ENCODE measurements at regions not wholly inside any gene's neighbourhood (a gene's known extent, or its start where the extent isn't known, plus 50 kb on each side); places are given as distances from the start of the nearest gene placed in this dataset.

- dilution Hi-C loops (cut with MboI; ENCODE audit: extremely low pct_ligation_motif_present, low sequenced_read_pairs): no loop called here
Measured at GRCh38 chr2:38487852-38488251, 110.8 kb upstream of the ATL2 start.

More at GRCh38 chr2:38487852-38488251, 110.8 kb upstream of the ATL2 start:
- Histone ChIP-seq H3K79me2 (ENCODE audit: control insufficient read depth, insufficient read depth, low read length) (no peaks in the 10 kb centered on the region), H4K20me1 (replicated peaks; ENCODE audit: control insufficient read depth, extremely low read depth, insufficient read depth, low read length) (no peaks in the 10 kb centered on the region), H3K4me3 (replicated peaks in 1 of 3; ENCODE audit: insufficient read depth in 1 of 3, low read depth in 1 of 3, low read length in 3 of 3) (no peak overlapping the region), H3K27me3 (ENCODE audit: control insufficient read depth in 2 of 2, insufficient read depth in 2 of 2, low read length in 2 of 2) (peaks cover 0 to 2% of the 10 kb centered on the region in 2 experiments), H2AFZ (ENCODE audit: low read depth, low read length) (no peak overlapping the region), H3K9me3 (replicated peaks; ENCODE audit: control insufficient read depth, insufficient read depth, low read length) (no peaks in the 10 kb centered on the region), H3K4me1 (ENCODE audit: control insufficient read depth, extremely low read depth, insufficient read depth, low read length) (no peaks in the 10 kb centered on the region), H3K9me1 (replicated peaks; ENCODE audit: control insufficient read depth, extremely low read depth, insufficient read depth, low read length) (no peaks in the 10 kb centered on the region), H3K36me3 (ENCODE audit: control insufficient read depth in 2 of 2, extremely low read depth in 1 of 2, insufficient read depth in 2 of 2, low read length in 2 of 2) (no peaks in the 10 kb centered on the region), H3K4me2 (ENCODE audit: insufficient read depth, low read length) (no peak overlapping the region), H3K27ac (ENCODE audit: insufficient read depth, low read depth, low read length) (no peak overlapping the region), H3K9ac (replicated peaks; ENCODE audit: extremely low read depth, insufficient read depth, low read length) (no peak overlapping the region)
- ChIA-PET CTCF (no interaction called here), POLR2A (no interaction called here)
- BruUV-seq (replicated peaks): no TSS peak
- TF ChIP-seq CTCF (IDR thresholded peaks at IDR 0.05; ENCODE audit: extremely low read depth in 1 of 2, insufficient read depth in 1 of 2, low read depth in 1 of 2, low read length in 2 of 2): no peak
- TF ChIP-seq JUN (IDR thresholded peaks at IDR 0.05; ENCODE audit: borderline replicate concordance, insufficient read depth, insufficient read length, low read depth): no peak
- no peak for TF ChIP-seq GATA2 (IDR thresholded peaks at IDR 0.05; ENCODE audit: insufficient read depth, insufficient read length, low read depth, low read length)
- no peak for TF ChIP-seq POLR2A (IDR thresholded peaks at IDR 0.05; ENCODE audit: low read depth, low read length)
- no peak for TF ChIP-seq POLR2AphosphoS5 (IDR thresholded peaks at IDR 0.05; ENCODE audit: insufficient read depth, low read depth, low read length)
- TF ChIP-seq, protein P1, sequence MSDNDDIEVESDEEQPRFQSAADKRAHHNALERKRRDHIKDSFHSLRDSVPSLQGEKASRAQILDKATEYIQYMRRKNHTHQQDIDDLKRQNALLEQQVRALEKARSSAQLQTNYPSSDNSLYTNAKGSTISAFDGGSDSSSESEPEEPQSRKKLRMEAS (IDR thresholded peaks at IDR 0.05; ENCODE audit: insufficient read depth, insufficient read length): no peak
- TF ChIP-seq EZH2 (IDR thresholded peaks at IDR 0.05; ENCODE audit: borderline replicate concordance, low read depth, low read length, severe bottlenecking): no peak
- TF ChIP-seq FOS (IDR thresholded peaks at IDR 0.05; ENCODE audit: borderline replicate concordance, insufficient read depth, low read length): no peak
- no peak for TF ChIP-seq MYC (IDR thresholded peaks at IDR 0.05; ENCODE audit: low read depth, low read length)
- FAIRE-seq: no peak
- intact Hi-C loops (cut with micrococcal nuclease): no loop called here
- DNase-seq (ENCODE audit: low read depth, low spot score): no peak
